Colonic mucosa (tissue), 4 donors: ENCODE measurements at regions not wholly inside any gene's neighbourhood (a gene's known extent, or its start where the extent isn't known, plus 50 kb on each side); places are given as distances from the start of the nearest gene placed in this dataset.

Experiments
- DNase-seq: peaks from one replicate; pipeline ENCODE4 v3.0.0-alpha.2; 2020
- H3K27ac ChIP-seq: fragments of 200-600 bp; one replicate; pipeline ENCODE4 v1.8.0; 2021
- H3K27me3 ChIP-seq: fragments of 200-600 bp; one replicate; pipeline ENCODE4 v1.8.0; 2021
- H3K36me3 ChIP-seq: fragments of 200-600 bp; one replicate; pipeline ENCODE4 v1.8.0; 2021
- H3K4me1 ChIP-seq: fragments of 200-600 bp; one replicate; pipeline ENCODE4 v1.8.0; 2021; ENCODE audit warnings: mild to moderate bottlenecking
- H3K4me3 ChIP-seq: fragments of 200-600 bp; one replicate; pipeline ENCODE4 v1.8.0; 2021
- H3K9ac ChIP-seq, 2 donors: one replicate each; pipeline ENCODE4 v1.7.0; 2013; ENCODE audit warnings: control low read depth in 2 of 2, low read depth in 2 of 2, low read length in 2 of 2
- H3K9me3 ChIP-seq: fragments of 200-600 bp; one replicate; pipeline ENCODE4 v1.8.0; 2021
- CTCF ChIP-seq: fragments of 200-600 bp; IDR thresholded peaks from one replicate; pipeline ENCODE4 v1.8.0; 2022; ENCODE audit warnings: antibody characterized with exemption, mild to moderate bottlenecking
- intact Hi-C: fragments of 100-400 bp; cut with DNase I; formaldehyde crosslinking; loops from one replicate; pipeline ENCODE4 v1.14.1; 2022
- donor health status: healthy.
- donor health status: DM: no; HTN: no; CAD: no.
- donor health status: DM: no; HTN: no; CAD: no.

DNA sequence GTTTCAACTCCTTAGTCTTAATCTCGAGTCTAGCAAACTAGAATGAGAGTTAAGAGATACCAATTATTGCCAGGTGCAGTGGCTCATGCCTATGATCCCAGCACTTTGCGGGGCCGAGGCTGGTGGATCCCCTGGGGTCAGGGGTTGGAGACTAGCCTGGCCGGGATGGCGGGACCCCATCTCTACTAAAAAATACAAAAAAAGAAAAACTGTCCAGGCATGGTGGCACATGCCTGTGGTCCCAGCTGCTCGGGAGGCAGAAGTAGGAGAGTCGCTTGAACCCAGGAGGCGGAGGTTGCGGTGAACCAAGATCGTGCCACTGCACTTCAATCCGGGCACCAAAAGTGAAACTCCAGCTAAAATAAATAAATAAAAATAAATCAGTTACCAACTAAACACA lies 1119.5 kb upstream of the ATXN8OS start:
- TF ChIP-seq CTCF = no peak
- no peak overlapping the region for H3K4me3 ChIP-seq
- H3K27ac ChIP-seq = no peak overlapping the region
- no peaks in the 10 kb centered on the region for H3K36me3 ChIP-seq
- no peak overlapping the region for H3K9ac ChIP-seq
- H3K9me3 ChIP-seq = no peaks in the 10 kb centered on the region
- no peak for DNase-seq
- no peaks in the 10 kb centered on the region for H3K27me3 ChIP-seq
- intact Hi-C loops = no loop called here
- H3K4me1 ChIP-seq = no peaks in the 10 kb centered on the region

DNA sequence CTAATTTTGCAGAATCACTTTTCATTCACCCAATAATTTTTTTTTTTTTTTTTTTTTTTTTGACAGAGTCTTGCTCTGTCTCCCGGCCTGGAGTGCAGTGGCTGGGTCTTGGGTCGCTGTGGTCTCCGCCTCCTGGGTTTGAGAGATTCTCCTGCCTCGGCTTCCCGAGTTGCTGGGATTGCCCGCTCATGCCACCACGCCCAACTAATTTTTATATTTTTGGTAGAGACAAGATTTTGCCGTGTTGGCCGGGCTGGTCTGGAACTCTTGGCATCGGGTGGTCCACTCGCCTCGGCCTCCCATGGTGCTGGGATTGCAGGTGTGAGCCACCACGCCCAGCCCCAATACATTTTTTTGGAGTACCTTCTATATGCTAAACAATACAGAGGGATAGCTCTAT lies 1120.0 kb upstream of the ATXN8OS start:
- Histone ChIP-seq H3K27ac (no peak overlapping the region), H3K4me1 (no peaks in the 10 kb centered on the region), H3K9ac (no peak overlapping the region), H3K4me3 (no peak overlapping the region), H3K9me3 (no peaks in the 10 kb centered on the region), H3K27me3 (no peaks in the 10 kb centered on the region), H3K36me3 (no peaks in the 10 kb centered on the region)
- TF ChIP-seq CTCF = no peak
- intact Hi-C loops = no loop called here
- no peak for DNase-seq

DNA sequence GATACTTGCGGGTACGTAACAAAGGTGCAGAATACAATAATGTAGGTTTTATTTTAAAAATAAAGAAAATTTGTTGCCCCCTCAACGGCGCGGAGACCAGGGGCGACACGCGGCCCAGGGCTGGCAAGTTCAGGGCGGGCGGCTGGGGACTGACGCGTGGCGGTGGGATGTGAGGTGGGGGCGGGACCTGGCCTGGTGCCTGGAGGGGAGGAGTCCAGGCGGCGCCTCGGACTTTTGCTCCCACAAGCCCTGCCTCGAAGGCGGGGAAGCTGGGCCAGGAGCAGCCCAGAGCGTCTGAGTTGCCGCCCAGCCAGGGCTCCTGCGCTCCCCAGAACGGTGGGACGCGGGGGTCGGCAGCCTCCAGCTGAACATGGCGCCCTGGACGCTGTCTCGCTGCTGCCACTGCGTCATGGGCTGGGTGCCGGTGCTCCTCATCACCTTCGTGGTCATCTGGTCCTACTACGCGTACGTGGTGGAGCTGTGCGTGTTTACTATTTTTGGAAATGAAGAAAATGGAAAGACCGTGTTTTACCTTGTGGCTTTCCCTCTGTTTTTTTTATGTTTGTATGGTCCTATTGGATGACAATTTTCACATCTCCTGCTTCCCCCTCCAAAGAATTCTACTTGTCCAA lies 1122.8 kb upstream of the ATXN8OS start:
- Histone ChIP-seq H3K27ac (no peak overlapping the region), H3K4me3 (no peak overlapping the region), H3K9me3 (no peaks in the 10 kb centered on the region), H3K36me3 (no peaks in the 10 kb centered on the region), H3K9ac (no peak overlapping the region), H3K27me3 (no peaks in the 10 kb centered on the region), H3K4me1 (no peaks in the 10 kb centered on the region)
- intact Hi-C loops = no loop called here
- no peak for DNase-seq
- TF ChIP-seq CTCF = no peak

GRCh38 chr13:68982961-68983619 lies 1124.5 kb upstream of the ATXN8OS start:
- TF ChIP-seq CTCF = no peak
- no peaks in the 10 kb centered on the region for H3K9me3 ChIP-seq
- H3K4me3 ChIP-seq = no peak overlapping the region
- intact Hi-C loops = no loop called here
- no peak overlapping the region for H3K9ac ChIP-seq
- no peaks in the 10 kb centered on the region for H3K36me3 ChIP-seq
- H3K27me3 ChIP-seq = no peaks in the 10 kb centered on the region
- H3K4me1 ChIP-seq = no peaks in the 10 kb centered on the region
- no peak overlapping the region for H3K27ac ChIP-seq
- DNase-seq = no peak

DNA sequence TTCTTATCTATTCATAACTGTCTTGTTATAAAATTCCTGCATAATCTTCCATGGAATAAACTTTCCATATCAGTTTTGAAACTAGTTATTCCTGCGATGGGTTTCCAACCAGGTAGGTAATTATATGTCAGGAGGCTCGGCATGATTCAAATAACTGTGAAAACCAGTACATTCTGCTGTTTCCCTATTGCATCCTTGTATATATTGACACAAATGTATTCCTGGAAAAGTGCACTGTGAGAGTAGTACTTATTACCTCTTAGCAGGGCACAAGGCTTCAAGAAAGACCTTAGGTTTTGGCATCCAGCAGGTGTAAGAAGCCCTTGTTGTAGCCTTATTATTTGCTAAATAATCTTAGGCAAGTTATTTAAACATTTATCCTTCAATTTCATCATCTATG lies 1131.3 kb upstream of the ATXN8OS start:
- no peaks in the 10 kb centered on the region for H3K4me1 ChIP-seq

More for the DNA sequence above, 1131.3 kb upstream of the ATXN8OS start:
- TF ChIP-seq CTCF = no peak
- Histone ChIP-seq H3K36me3 (no peaks in the 10 kb centered on the region), H3K9me3 (no peaks in the 10 kb centered on the region), H3K27me3 (no peaks in the 10 kb centered on the region), H3K27ac (no peak overlapping the region), H3K4me3 (no peak overlapping the region), H3K9ac (no peak overlapping the region)
- intact Hi-C loops = no loop called here
- DNase-seq = no peak
